ENCODE measurements at regions not wholly inside any gene's neighbourhood (a gene's known extent, or its start where the extent isn't known, plus 50 kb on each side); places are given as distances from the start of the nearest gene placed in this dataset.

DNA sequence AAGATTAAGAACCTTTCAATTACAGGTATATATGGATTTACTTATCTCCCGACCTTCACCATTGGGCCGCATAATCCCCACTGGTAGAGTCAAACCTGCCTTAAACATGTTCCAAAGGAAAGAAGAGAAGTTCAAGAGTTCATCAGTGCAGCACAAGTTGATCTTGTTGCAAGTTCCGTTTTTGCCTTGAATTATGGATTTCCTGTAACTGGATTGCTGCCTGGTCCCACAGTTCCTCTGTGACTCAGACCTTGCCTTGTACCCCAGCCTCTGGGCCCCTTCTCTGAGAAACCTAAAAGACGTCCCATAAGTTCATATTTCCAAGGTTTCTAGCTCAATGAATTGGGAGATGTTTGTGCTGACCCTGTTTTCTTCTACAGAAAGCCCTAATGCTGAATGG lies 112.5 kb upstream of the THBS1 start:
- no peaks in the 10 kb centered on the region for H3K9me3 ChIP-seq
- TF ChIP-seq, protein P1, sequence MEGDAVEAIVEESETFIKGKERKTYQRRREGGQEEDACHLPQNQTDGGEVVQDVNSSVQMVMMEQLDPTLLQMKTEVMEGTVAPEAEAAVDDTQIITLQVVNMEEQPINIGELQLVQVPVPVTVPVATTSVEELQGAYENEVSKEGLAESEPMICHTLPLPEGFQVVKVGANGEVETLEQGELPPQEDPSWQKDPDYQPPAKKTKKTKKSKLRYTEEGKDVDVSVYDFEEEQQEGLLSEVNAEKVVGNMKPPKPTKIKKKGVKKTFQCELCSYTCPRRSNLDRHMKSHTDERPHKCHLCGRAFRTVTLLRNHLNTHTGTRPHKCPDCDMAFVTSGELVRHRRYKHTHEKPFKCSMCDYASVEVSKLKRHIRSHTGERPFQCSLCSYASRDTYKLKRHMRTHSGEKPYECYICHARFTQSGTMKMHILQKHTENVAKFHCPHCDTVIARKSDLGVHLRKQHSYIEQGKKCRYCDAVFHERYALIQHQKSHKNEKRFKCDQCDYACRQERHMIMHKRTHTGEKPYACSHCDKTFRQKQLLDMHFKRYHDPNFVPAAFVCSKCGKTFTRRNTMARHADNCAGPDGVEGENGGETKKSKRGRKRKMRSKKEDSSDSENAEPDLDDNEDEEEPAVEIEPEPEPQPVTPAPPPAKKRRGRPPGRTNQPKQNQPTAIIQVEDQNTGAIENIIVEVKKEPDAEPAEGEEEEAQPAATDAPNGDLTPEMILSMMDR (IDR thresholded peaks at IDR 0.05), result no peak
- no peak for TF ChIP-seq POLR2AphosphoS5 (IDR thresholded peaks at IDR 0.05; ENCODE audit: insufficient read depth in 1 of 2, low read depth in 1 of 2)
- no peak for TF ChIP-seq POLR2A (IDR thresholded peaks at IDR 0.05)
- H3K36me3 ChIP-seq, result no peaks in the 10 kb centered on the region
- no peak overlapping the region for H3K4me3 ChIP-seq
- intact Hi-C loops (cut with DNase I), result no loop called here
- H3K4me1 ChIP-seq, result peaks cover 27% of the 10 kb centered on the region
- no peak for DNase-seq (ENCODE audit: extremely low spot score in 2 of 2)
- no peak overlapping the region for H3K27ac ChIP-seq
- no peaks in the 10 kb centered on the region for H3K27me3 ChIP-seq

DNA sequence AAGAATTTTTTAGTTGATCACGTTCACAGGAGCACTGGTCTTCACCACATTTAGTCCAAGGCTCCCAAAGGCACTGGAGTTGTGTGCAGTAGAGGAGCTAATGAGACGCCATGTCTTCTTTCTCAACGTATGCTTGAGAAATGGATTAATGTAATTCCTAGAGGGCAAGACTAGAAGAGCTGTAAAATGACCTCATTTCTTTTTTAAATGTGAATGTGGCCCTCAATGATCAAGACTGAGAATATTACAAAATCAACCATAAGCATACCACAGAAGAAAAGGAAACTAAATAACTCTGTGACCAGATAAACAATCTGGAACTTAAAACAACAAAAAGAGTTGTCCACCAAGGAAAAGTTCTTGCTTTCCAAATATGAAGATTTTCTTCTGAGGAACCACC lies 112.1 kb upstream of the THBS1 start:
- intact Hi-C loops (cut with DNase I), result no loop called here
- H3K27me3 ChIP-seq, result no peaks in the 10 kb centered on the region
- no peaks in the 10 kb centered on the region for H3K9me3 ChIP-seq
- no peak overlapping the region for H3K27ac ChIP-seq
- peaks cover 27% of the 10 kb centered on the region for H3K4me1 ChIP-seq
- no peak overlapping the region for H3K4me3 ChIP-seq
- no peak for DNase-seq (ENCODE audit: extremely low spot score in 2 of 2)
- TF ChIP-seq POLR2A (IDR thresholded peaks at IDR 0.05) (no peak), POLR2AphosphoS5 (IDR thresholded peaks at IDR 0.05; ENCODE audit: insufficient read depth in 1 of 2, low read depth in 1 of 2) (no peak)
- TF ChIP-seq, protein P1 (IDR thresholded peaks at IDR 0.05), result no peak
- H3K36me3 ChIP-seq, result no peaks in the 10 kb centered on the region

DNA sequence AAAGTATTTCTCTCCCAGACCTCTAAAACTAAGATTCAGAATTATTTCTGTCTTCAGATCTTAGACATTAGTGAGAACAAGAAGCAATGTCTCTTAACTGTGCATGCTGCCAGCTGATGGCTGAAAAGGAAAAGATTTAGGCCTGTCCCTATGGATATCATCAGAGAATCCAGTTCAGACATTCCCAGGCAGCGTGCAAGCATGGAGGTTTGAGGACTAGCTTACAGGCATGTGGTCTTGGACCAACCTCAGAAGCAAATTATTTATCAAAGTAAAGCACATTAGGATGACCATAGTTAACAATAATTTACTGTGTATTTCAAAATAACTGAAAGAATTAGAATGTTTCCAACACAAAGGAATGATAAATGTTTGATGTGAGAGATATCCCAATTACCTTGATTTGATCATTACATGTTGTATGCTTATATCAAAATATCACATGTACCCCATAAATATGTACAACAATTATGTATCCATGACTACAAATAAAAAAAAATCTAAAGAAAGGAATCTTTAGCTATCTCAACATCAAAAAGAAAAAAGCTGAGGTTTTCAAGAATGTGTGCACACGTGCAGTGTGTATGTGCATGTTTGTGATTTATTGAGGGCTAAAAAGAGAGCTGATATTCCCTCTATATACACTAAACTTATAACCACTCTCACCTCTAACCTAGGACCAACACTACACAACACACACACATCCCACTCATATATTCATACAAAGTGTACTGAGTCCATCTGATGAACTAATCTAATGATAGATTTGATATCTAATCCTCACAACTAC lies 108.9 kb upstream of the THBS1 start:
- no peak for DNase-seq (ENCODE audit: extremely low spot score in 2 of 2)
- Histone ChIP-seq H3K4me1 (peaks cover 15% of the 10 kb centered on the region), H3K27me3 (no peaks in the 10 kb centered on the region), H3K9me3 (no peaks in the 10 kb centered on the region), H3K36me3 (no peaks in the 10 kb centered on the region), H3K27ac (peak overlapping the region; percentile 74), H3K4me3 (no peak overlapping the region)
- TF ChIP-seq, protein P1 (IDR thresholded peaks at IDR 0.05), result no peak
- no peak for TF ChIP-seq POLR2A (IDR thresholded peaks at IDR 0.05)
- TF ChIP-seq POLR2AphosphoS5 (IDR thresholded peaks at IDR 0.05; ENCODE audit: insufficient read depth in 1 of 2, low read depth in 1 of 2), result no peak
- intact Hi-C loops (cut with DNase I), result loop anchor here (2.0 kb wide), 1 partner anchor 109 kb away; the partner anchor contains the start of gene THBS1

DNA sequence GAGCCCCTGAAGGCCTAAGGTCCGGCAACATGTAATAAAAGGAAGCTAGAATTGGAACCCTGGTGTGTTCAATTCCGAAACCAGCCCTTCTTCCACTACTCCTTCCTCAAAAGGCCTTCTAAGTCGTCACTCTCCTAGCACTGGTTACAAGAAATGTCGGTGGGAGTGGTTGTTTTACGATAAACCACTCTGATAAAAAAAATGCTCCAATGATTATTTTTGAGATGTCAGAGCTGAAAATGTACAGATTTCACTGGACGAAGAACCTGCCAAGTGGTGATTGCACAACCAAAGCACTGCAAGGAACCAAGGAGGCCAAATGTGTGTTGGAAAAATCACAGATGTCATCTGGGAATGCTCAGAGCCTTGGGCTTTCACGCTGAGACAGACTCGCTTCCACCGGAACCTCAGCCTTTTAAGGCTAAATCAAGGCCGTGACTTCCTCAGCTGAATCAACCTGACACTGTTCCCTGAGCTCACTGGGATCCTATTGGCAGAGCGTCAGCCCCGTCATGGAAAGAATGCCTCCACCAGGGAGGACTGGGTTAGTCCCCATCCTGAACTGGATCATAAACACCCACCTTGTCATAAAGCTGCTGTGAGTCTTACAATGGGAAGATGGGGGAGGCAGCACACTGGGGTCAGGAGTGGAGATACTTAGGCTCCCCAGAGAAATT lies 108.1 kb upstream of the THBS1 start:
- Histone ChIP-seq H3K9me3 (no peaks in the 10 kb centered on the region), H3K36me3 (no peaks in the 10 kb centered on the region), H3K4me1 (peaks cover 8% of the 10 kb centered on the region), H3K4me3 (no peak overlapping the region), H3K27ac (peak overlapping the region; percentile 74), H3K27me3 (no peaks in the 10 kb centered on the region)
- DNase-seq (ENCODE audit: extremely low spot score in 2 of 2), result peak in 1 of 2 donors; percentile 98
- TF ChIP-seq POLR2AphosphoS5 (IDR thresholded peaks at IDR 0.05; ENCODE audit: insufficient read depth in 1 of 2, low read depth in 1 of 2), result peak; percentile 42 to 54
- TF ChIP-seq, protein P1 (IDR thresholded peaks at IDR 0.05), result no peak
- intact Hi-C loops (cut with DNase I), result loop anchor here (2.0 kb wide), 1 partner anchor 108 kb away; the partner anchor contains the start of gene THBS1

Data from vagina (tissue), 2 donors.